MCF 10A (cell line): ENCODE measurements at regions not wholly inside any gene's neighbourhood (a gene's known extent, or its start where the extent isn't known, plus 50 kb on each side); places are given as distances from the start of the nearest gene placed in this dataset.

Experiments used
- BruUV-seq: library from RNA; stranded (reverse); fragments of 400-500 nt; replicated peaks from 2 replicates; lab custom pipeline; 2021; lab: Mats Ljungman, UMichigan
- CTCF ChIA-PET: fragments of 300-600 bp; sonication (Branson Sonifier 250); formaldehyde crosslinking; extraction: SDS; loops from one replicate; lab custom pipeline; 2021; ENCODE audit warnings: antibody characterized with exemption, inconsistent platforms; lab: Yijun Ruan, JAX
- POLR2A ChIA-PET: fragments of 300-600, 350-650 bp; sonication (Branson Sonifier 250); formaldehyde crosslinking; extraction: SDS; loops from one replicate; lab custom pipeline; 2020; ENCODE audit warnings: antibody characterized with exemption, inconsistent platforms; lab: Yijun Ruan, JAX
- DNase-seq: peaks from one replicate; pipeline ENCODE4 v3.0.0-alpha.2; 2018; ENCODE audit not compliant: unreplicated experiment
- H3K27ac Mint-ChIP-seq: one replicate; pipeline ENCODE4 v1.8.0; 2022; ENCODE audit warnings: mild to moderate bottlenecking, low read depth, mixed read lengths; ENCODE audit not compliant: unreplicated experiment
- H3K27me3 Mint-ChIP-seq: one replicate; pipeline ENCODE4 v1.8.0; 2022; ENCODE audit warnings: mixed read lengths; ENCODE audit not compliant: insufficient read depth, unreplicated experiment
- H3K36me3 Mint-ChIP-seq: one replicate; pipeline ENCODE4 v1.8.0; 2022; ENCODE audit warnings: mild to moderate bottlenecking, moderate library complexity, mixed read lengths; ENCODE audit not compliant: insufficient read depth, unreplicated experiment
- H3K4me1 Mint-ChIP-seq: one replicate; pipeline ENCODE4 v1.8.0; 2022; ENCODE audit warnings: mixed read lengths; ENCODE audit not compliant: insufficient read depth, unreplicated experiment
- H3K4me3 Mint-ChIP-seq: one replicate; pipeline ENCODE4 v1.8.0; 2022; ENCODE audit warnings: mild to moderate bottlenecking, moderate library complexity, mixed read lengths; ENCODE audit not compliant: unreplicated experiment
- H3K9me3 Mint-ChIP-seq: one replicate; pipeline ENCODE4 v1.8.0; 2022; ENCODE audit warnings: mixed read lengths; ENCODE audit not compliant: unreplicated experiment
- CTCF ChIP-seq: fragments of 200-600 bp; IDR thresholded peaks from one replicate; pipeline ENCODE4 v1.8.0; 2022; ENCODE audit warnings: antibody characterized with exemption, mild to moderate bottlenecking; ENCODE audit not compliant: unreplicated experiment
- intact Hi-C: fragments of 100-400 bp; cut with micrococcal nuclease; formaldehyde crosslinking; loops from 2 replicates; pipeline ENCODE4 v1.14.1; 2022

GRCh38 chr1:22260860-22261432, 118.0 kb upstream of the WNT4 start:
- CTCF ChIA-PET: no interaction called here
- no peak overlapping the region for H3K4me3 Mint-ChIP-seq
- intact Hi-C loops: no loop called here

GRCh38 chr1:22261580-22261979, 118.7 kb upstream of the WNT4 start:
- H3K4me1 Mint-ChIP-seq: no peaks in the 10 kb centered on the region
- ChIA-PET POLR2A (no interaction called here), CTCF (no interaction called here)
- H3K36me3 Mint-ChIP-seq: no peaks in the 10 kb centered on the region
- intact Hi-C loops: no loop called here
- no peaks in the 10 kb centered on the region for H3K9me3 Mint-ChIP-seq
- no peak overlapping the region for H3K4me3 Mint-ChIP-seq
- peaks cover 50% of the 10 kb centered on the region for H3K27me3 Mint-ChIP-seq
- no peak for DNase-seq
- no peak overlapping the region for H3K27ac Mint-ChIP-seq
- BruUV-seq: no TSS peak
- no peak for TF ChIP-seq CTCF

More at GRCh38 chr1:22260860-22261432, 118.0 kb upstream of the WNT4 start:
- no TSS peak for BruUV-seq
- POLR2A ChIA-PET: no interaction called here
- Mint-ChIP-seq H3K4me1 (no peaks in the 10 kb centered on the region), H3K9me3 (no peaks in the 10 kb centered on the region), H3K27me3 (peaks cover 47% of the 10 kb centered on the region), H3K36me3 (no peaks in the 10 kb centered on the region), H3K27ac (no peak overlapping the region)
- no peak for DNase-seq
- no peak for TF ChIP-seq CTCF

- intact Hi-C loops: no loop called here
- Mint-ChIP-seq H3K4me3 (no peak overlapping the region), H3K9me3 (no peaks in the 10 kb centered on the region), H3K4me1 (no peaks in the 10 kb centered on the region), H3K27me3 (peaks cover 50% of the 10 kb centered on the region), H3K36me3 (no peaks in the 10 kb centered on the region), H3K27ac (no peak overlapping the region)
- POLR2A ChIA-PET: no interaction called here
- CTCF ChIA-PET: interaction anchor here (0.6 to 1.1 kb wide), 3 partner anchors 11 to 88 kb away, joined by 3 to 5 read pairs (median 3); no protein-coding TSS in a partner anchor
- TF ChIP-seq CTCF: no peak
- no peak for DNase-seq
- no TSS peak for BruUV-seq
Measured at GRCh38 chr1:22262583-22262982, 119.7 kb upstream of the WNT4 start.

DNA sequence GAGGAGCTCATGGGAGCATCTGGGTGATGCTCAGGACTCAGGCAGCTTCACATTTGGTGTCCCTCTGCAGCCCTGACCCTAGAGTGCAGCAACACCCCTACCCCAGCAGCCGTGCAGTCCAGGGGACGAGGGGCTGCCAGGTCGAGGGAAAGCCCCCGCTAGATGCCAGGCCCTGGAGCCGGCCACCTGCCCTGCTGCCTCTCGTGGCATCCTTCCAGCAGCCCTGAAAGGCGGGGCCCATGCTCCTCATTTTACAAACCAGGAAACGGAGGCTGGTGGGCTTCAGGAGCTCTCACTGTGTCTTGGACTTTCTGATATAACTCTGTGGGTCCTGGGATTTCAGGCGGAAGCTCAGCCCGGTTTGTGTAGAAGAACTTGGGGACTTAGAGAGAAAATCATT, 120.5 kb upstream of the WNT4 start:
- H3K4me1 Mint-ChIP-seq: no peaks in the 10 kb centered on the region

More for the DNA sequence above, 120.5 kb upstream of the WNT4 start:
- intact Hi-C loops: no loop called here
- Mint-ChIP-seq H3K27ac (no peak overlapping the region), H3K4me3 (no peak overlapping the region), H3K36me3 (no peaks in the 10 kb centered on the region), H3K9me3 (no peaks in the 10 kb centered on the region), H3K27me3 (peaks cover 50% of the 10 kb centered on the region)
- ChIA-PET CTCF (interaction anchor here (1.1 kb wide), 1 partner anchor 11 kb away, joined by 3 read pairs; no protein-coding TSS in a partner anchor), POLR2A (no interaction called here)
- BruUV-seq: no TSS peak
- DNase-seq: no peak
- no peak for TF ChIP-seq CTCF
